ENCODE measurements at regions not wholly inside any gene's neighbourhood (a gene's known extent, or its start where the extent isn't known, plus 50 kb on each side); places are given as distances from the start of the nearest gene placed in this dataset.
"Not testable (repeated sequence)": the region's sequence is repeated elsewhere in the genome, so short reads cannot be mapped to it uniquely, and the experiment has no call there.

- no peak for DNase-seq (ENCODE audit: low spot score)
These were observed 157.9 kb upstream of the NTRK2 start for GRCh38 chr9:84511651-84512050.

- DNase-seq (ENCODE audit: low spot score) = no peak
These were observed 157.0 kb upstream of the NTRK2 start for GRCh38 chr9:84512493-84512892.

- DNase-seq (ENCODE audit: low spot score) = no peak
These were observed 156.1 kb upstream of the NTRK2 start for GRCh38 chr9:84513473-84513872.

- DNase-seq (ENCODE audit: low spot score) = no peak
These were observed 155.6 kb upstream of the NTRK2 start for GRCh38 chr9:84513979-84514378.

GRCh38 chr9:84514421-84514820 is 155.1 kb upstream of the NTRK2 start:
- DNase-seq (ENCODE audit: low spot score) = no peak

GRCh38 chr9:84517026-84517425 is 152.5 kb upstream of the NTRK2 start:
- DNase-seq (ENCODE audit: low spot score) = no peak

- no peak for DNase-seq (ENCODE audit: low spot score)
These were observed 150.1 kb upstream of the NTRK2 start for GRCh38 chr9:84519413-84519812.

GRCh38 chr9:84521208-84521607 is 148.3 kb upstream of the NTRK2 start:
- DNase-seq (ENCODE audit: low spot score) = no peak

GRCh38 chr9:84526211-84526610 is 143.3 kb upstream of the NTRK2 start:
- DNase-seq (ENCODE audit: low spot score) = not testable (repeated sequence)

GRCh38 chr9:84527060-84527720 is 142.3 kb upstream of the NTRK2 start:
- not testable (repeated sequence) for DNase-seq (ENCODE audit: low spot score)

- DNase-seq (ENCODE audit: low spot score) = not testable (repeated sequence)
These were observed 133.6 kb upstream of the NTRK2 start for GRCh38 chr9:84535973-84536372.

GRCh38 chr9:84538879-84539278 is 130.7 kb upstream of the NTRK2 start:
- no peak for DNase-seq (ENCODE audit: low spot score)

- DNase-seq (ENCODE audit: low spot score) = no peak
These were observed 127.0 kb upstream of the NTRK2 start for GRCh38 chr9:84542554-84542953.

- DNase-seq (ENCODE audit: low spot score) = no peak
These were observed 115.4 kb upstream of the NTRK2 start for GRCh38 chr9:84554069-84554664.

- DNase-seq (ENCODE audit: low spot score) = no peak
These were observed 113.0 kb upstream of the NTRK2 start for GRCh38 chr9:84556556-84556955.

GRCh38 chr9:84557751-84558150 is 111.8 kb upstream of the NTRK2 start:
- DNase-seq (ENCODE audit: low spot score) = no peak

- no peak for DNase-seq (ENCODE audit: low spot score)
These were observed 105.8 kb upstream of the NTRK2 start for GRCh38 chr9:84563691-84564090.

GRCh38 chr9:84567805-84568204 is 101.7 kb upstream of the NTRK2 start:
- DNase-seq (ENCODE audit: low spot score) = no peak

- DNase-seq (ENCODE audit: low spot score) = no peak
These were observed 98.9 kb upstream of the NTRK2 start for GRCh38 chr9:84570482-84571154.

- no peak for DNase-seq (ENCODE audit: low spot score)
These were observed 96.4 kb upstream of the NTRK2 start for GRCh38 chr9:84573083-84573482.

GRCh38 chr9:84575705-84576104 is 93.8 kb upstream of the NTRK2 start:
- no peak for DNase-seq (ENCODE audit: low spot score)

GRCh38 chr9:84583866-84584265 is 85.7 kb upstream of the NTRK2 start:
- no peak for DNase-seq (ENCODE audit: low spot score)

- no peak for DNase-seq (ENCODE audit: low spot score)
These were observed 82.9 kb upstream of the NTRK2 start for GRCh38 chr9:84586662-84587061.

- DNase-seq (ENCODE audit: low spot score) = no peak
These were observed 82.4 kb upstream of the NTRK2 start for GRCh38 chr9:84587153-84587552.
